Type B pancreatic cell (in vitro differentiated cells): ENCODE measurements at regions not wholly inside any gene's neighbourhood (a gene's known extent, or its start where the extent isn't known, plus 50 kb on each side); places are given as distances from the start of the nearest gene placed in this dataset.

Experiments used
- DNase-seq: peaks from one replicate; pipeline ENCODE4 v3.0.0; 2021; ENCODE audit warnings: mixed read lengths; ENCODE audit not compliant: unreplicated experiment; ENCODE audit errors: extremely low spot score
- H3K27ac Mint-ChIP-seq: 2 replicates; pipeline ENCODE4 v1.8.0; 2021; ENCODE audit warnings: mild to moderate bottlenecking, mixed read lengths
- H3K27me3 Mint-ChIP-seq: 2 replicates; pipeline ENCODE4 v1.8.0; 2021; ENCODE audit warnings: mixed read lengths
- H3K36me3 Mint-ChIP-seq: 2 replicates; pipeline ENCODE4 v1.8.0; 2021; ENCODE audit warnings: mixed read lengths
- H3K4me1 Mint-ChIP-seq: one replicate; pipeline ENCODE4 v1.8.0; 2021; ENCODE audit warnings: mixed read lengths; ENCODE audit not compliant: unreplicated experiment
- H3K4me3 Mint-ChIP-seq: 2 replicates; pipeline ENCODE4 v1.8.0; 2021; ENCODE audit warnings: mild to moderate bottlenecking, mixed read lengths
- H3K9me3 Mint-ChIP-seq: 2 replicates; pipeline ENCODE4 v1.8.0; 2021; ENCODE audit warnings: mixed read lengths
- CTCF ChIP-seq: fragments of 200-600 bp; sonication (generic); conservative IDR thresholded peaks from 2 replicates; pipeline ENCODE4 v1.5.0; 2021; ENCODE audit warnings: antibody characterized with exemption, mild to moderate bottlenecking

- Mint-ChIP-seq H3K4me1 (no peaks in the 10 kb centered on the region), H3K36me3 (no peaks in the 10 kb centered on the region), H3K9me3 (peaks cover 3% of the 10 kb centered on the region), H3K27me3 (no peaks in the 10 kb centered on the region), H3K4me3 (no peak overlapping the region), H3K27ac (no peak overlapping the region)
- no peak for DNase-seq
- TF ChIP-seq CTCF = no peak
These were observed 127.8 kb downstream of the DDX53 start for GRCh38 chrX:23127586-23127985.

- H3K27me3 Mint-ChIP-seq = no peaks in the 10 kb centered on the region
- H3K9me3 Mint-ChIP-seq = no peaks in the 10 kb centered on the region
- no peaks in the 10 kb centered on the region for H3K4me1 Mint-ChIP-seq
- no peak overlapping the region for H3K4me3 Mint-ChIP-seq
- H3K36me3 Mint-ChIP-seq = no peaks in the 10 kb centered on the region
- no peak for DNase-seq
- H3K27ac Mint-ChIP-seq = no peak overlapping the region
- no peak for TF ChIP-seq CTCF
These were observed 133.8 kb downstream of the DDX53 start for GRCh38 chrX:23133551-23133950.

GRCh38 chrX:23134136-23134535 is 134.4 kb downstream of the DDX53 start:
- Mint-ChIP-seq H3K4me1 (no peaks in the 10 kb centered on the region), H3K9me3 (no peaks in the 10 kb centered on the region), H3K4me3 (no peak overlapping the region), H3K27me3 (no peaks in the 10 kb centered on the region), H3K27ac (no peak overlapping the region), H3K36me3 (no peaks in the 10 kb centered on the region)
- DNase-seq = no peak
- TF ChIP-seq CTCF = no peak

- Mint-ChIP-seq H3K27ac (no peak overlapping the region), H3K27me3 (no peaks in the 10 kb centered on the region), H3K4me1 (no peaks in the 10 kb centered on the region), H3K4me3 (no peak overlapping the region), H3K36me3 (no peaks in the 10 kb centered on the region), H3K9me3 (no peaks in the 10 kb centered on the region)
- no peak for TF ChIP-seq CTCF
- DNase-seq = no peak
These were observed 137.1 kb downstream of the DDX53 start for GRCh38 chrX:23136816-23137215.

- no peaks in the 10 kb centered on the region for H3K27me3 Mint-ChIP-seq
- H3K4me3 Mint-ChIP-seq = no peak overlapping the region
- H3K9me3 Mint-ChIP-seq = no peaks in the 10 kb centered on the region
- no peaks in the 10 kb centered on the region for H3K4me1 Mint-ChIP-seq
- TF ChIP-seq CTCF = no peak
- no peaks in the 10 kb centered on the region for H3K36me3 Mint-ChIP-seq
- no peak for DNase-seq
- H3K27ac Mint-ChIP-seq = no peak overlapping the region
These were observed 166.4 kb upstream of the PTCHD1 start for GRCh38 chrX:23168291-23168690.

- Mint-ChIP-seq H3K9me3 (no peaks in the 10 kb centered on the region), H3K27me3 (no peaks in the 10 kb centered on the region), H3K27ac (no peak overlapping the region), H3K4me3 (no peak overlapping the region), H3K36me3 (no peaks in the 10 kb centered on the region), H3K4me1 (no peaks in the 10 kb centered on the region)
- no peak for DNase-seq
- TF ChIP-seq CTCF = no peak
These were observed 148.7 kb upstream of the PTCHD1 start for GRCh38 chrX:23185951-23186350.
